T-cell (primary cell): ENCODE measurements at regions not wholly inside any gene's neighbourhood (a gene's known extent, or its start where the extent isn't known, plus 50 kb on each side); places are given as distances from the start of the nearest gene placed in this dataset.

ENCODE experiments used
- ATAC-seq, 4 experiments: fragments of 200-7000 bp in 3 of 4; fragments of 150-1000 bp in 1 of 4; cut with Tn5 transposase; replicated peaks in 1 of 4; 1 replicate in 3 of 4; 2 replicates in 1 of 4; pipeline ENCODE4 v1.10.0; 2021; ENCODE audit warnings: moderate library complexity in 3 of 4, mild to moderate bottlenecking in 2 of 4, moderate number of reproducible peaks in 1 of 4
- CTCF ChIA-PET, 2 donors: fragments of 300-600 bp; sonication (Branson Sonifier 250); formaldehyde crosslinking; loops; one replicate each; lab custom pipeline; 2022; ENCODE audit warnings: antibody characterized with exemption in 2 of 2; lab: Charles Lee
- POLR2A ChIA-PET, 2 donors: fragments of 300-600 bp; sonication (Branson Sonifier 250); formaldehyde crosslinking; loops; one replicate each; lab custom pipeline; 2022; ENCODE audit warnings: antibody characterized with exemption in 2 of 2; lab: Charles Lee
- DNase-seq, 35 experiments: peaks; one replicate each; pipeline versions ENCODE4 v3.0.0 to v3.0.0-alpha.2; 2013 to 2023
- H3K27ac ChIP-seq: one replicate; pipeline ENCODE4 v1.5.1; 2013; ENCODE audit warnings: low read length
- H3K27me3 ChIP-seq, 2 experiments: replicated peaks in 1 of 2; 1 replicate in 1 of 2; 2 replicates in 1 of 2; pipeline versions ENCODE4 v1.6.1 to v1.7.0; 2013; ENCODE audit warnings: low read length in 1 of 2, mixed read lengths in 1 of 2; ENCODE audit not compliant: control insufficient read depth in 2 of 2, insufficient read depth in 2 of 2; ENCODE audit errors: extremely low read depth in 1 of 2
- H3K36me3 ChIP-seq, 2 donors: 1 replicate in 1 of 2; 2 replicates in 1 of 2; pipeline versions ENCODE4 v1.6.1 to v1.7.0; 2013; ENCODE audit warnings: low read length in 1 of 2; ENCODE audit not compliant: control insufficient read depth in 2 of 2, insufficient read depth in 1 of 2; ENCODE audit errors: extremely low read depth in 1 of 2
- H3K4me1 ChIP-seq, 2 experiments: 1 replicate in 1 of 2; 2 replicates in 1 of 2; pipeline versions ENCODE4 v1.6.1 to v1.7.0; 2013; ENCODE audit warnings: low read length in 2 of 2, mixed read lengths in 1 of 2; ENCODE audit not compliant: insufficient read depth in 2 of 2, control insufficient read depth in 1 of 2; ENCODE audit errors: extremely low read depth in 1 of 2
- H3K4me3 ChIP-seq, 2 donors: 1 replicate in 1 of 2; 2 replicates in 1 of 2; pipeline versions ENCODE4 v1.5.1 to v1.7.0; 2013; ENCODE audit warnings: mild to moderate bottlenecking in 2 of 2, low read length in 1 of 2, moderate library complexity in 1 of 2; ENCODE audit not compliant: control insufficient read depth in 1 of 2; ENCODE audit errors: extremely low read depth in 1 of 2
- H3K9me3 ChIP-seq: 2 replicates; pipeline ENCODE4 v1.7.0; 2013
- H3K27ac Mint-ChIP-seq, 2 donors: one replicate each; pipeline ENCODE4 v1.8.0; 2020 to 2021; ENCODE audit warnings: mild to moderate bottlenecking in 2 of 2, mixed read lengths in 2 of 2
- H3K27me3 Mint-ChIP-seq, 2 donors: one replicate each; pipeline ENCODE4 v1.8.0; 2021 to 2022; ENCODE audit warnings: mixed read lengths in 2 of 2
- H3K36me3 Mint-ChIP-seq: one replicate; pipeline ENCODE4 v1.8.0; 2021; ENCODE audit warnings: mixed read lengths
- H3K4me1 Mint-ChIP-seq, 3 donors: one replicate each; pipeline ENCODE4 v1.8.0; 2020 to 2022; ENCODE audit warnings: mixed read lengths in 3 of 3, mild to moderate bottlenecking in 1 of 3
- H3K4me3 Mint-ChIP-seq, 3 donors: one replicate each; pipeline ENCODE4 v1.8.0; 2020 to 2022; ENCODE audit warnings: mild to moderate bottlenecking in 3 of 3, mixed read lengths in 3 of 3, moderate library complexity in 3 of 3
- H3K9me3 Mint-ChIP-seq, 3 donors: one replicate each; pipeline ENCODE4 v1.8.0; 2020 to 2022; ENCODE audit warnings: mixed read lengths in 3 of 3
- WGBS: methylation state at CpG from one replicate; pipeline ENCODE4 v1.1.5; 2013; ENCODE audit warnings: missing lambda C conversion rate; ENCODE audit not compliant: insufficient coverage; 5-methylcytosine and 5-hydroxymethylcytosine counted together

DNA sequence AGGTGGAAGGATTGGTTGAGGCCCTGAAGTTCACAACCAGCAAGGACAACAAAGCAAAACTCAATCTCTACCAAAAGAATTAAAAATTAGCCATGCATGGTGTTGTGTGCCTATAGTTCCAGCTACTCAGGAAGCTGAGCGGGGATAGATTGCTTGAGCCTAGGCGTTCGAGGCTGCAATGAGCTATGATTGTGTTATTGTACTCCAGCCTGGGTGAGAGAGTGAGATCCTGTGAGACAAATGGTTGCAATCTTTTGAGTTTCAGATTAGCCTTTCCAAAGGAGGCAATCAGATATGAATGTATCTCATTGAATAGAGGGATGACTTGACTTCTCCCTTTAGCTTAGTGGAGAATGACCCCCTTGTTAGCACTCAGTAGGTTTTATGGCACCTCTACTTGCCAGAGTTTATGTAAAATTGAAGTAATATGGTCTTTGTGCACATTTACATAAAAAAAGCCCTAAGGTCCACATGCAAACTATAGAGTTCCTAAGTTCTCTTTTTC, 105.6 kb upstream of the OLFM3 start:
- H3K4me1 ChIP-seq: no peaks in the 10 kb centered on the region
- no peaks in the 10 kb centered on the region for H3K36me3 ChIP-seq
- Mint-ChIP-seq H3K36me3 (no peaks in the 10 kb centered on the region), H3K9me3 (peaks cover 0 to 14% (median 0%) of the 10 kb centered on the region in 3 donors), H3K27me3 (no peaks in the 10 kb centered on the region), H3K27ac (no peak overlapping the region), H3K4me3 (no peak overlapping the region), H3K4me1 (no peaks in the 10 kb centered on the region)
- no peaks in the 10 kb centered on the region for H3K27me3 ChIP-seq
- no peak overlapping the region for H3K27ac ChIP-seq
- 80% methylated on average over 3 of the region's 3 CpGs for WGBS
- ChIA-PET POLR2A (no interaction called here), CTCF (no interaction called here)
- ATAC-seq: no peak
- no peaks in the 10 kb centered on the region for H3K9me3 ChIP-seq
- no peak for DNase-seq
- no peak overlapping the region for H3K4me3 ChIP-seq

DNA sequence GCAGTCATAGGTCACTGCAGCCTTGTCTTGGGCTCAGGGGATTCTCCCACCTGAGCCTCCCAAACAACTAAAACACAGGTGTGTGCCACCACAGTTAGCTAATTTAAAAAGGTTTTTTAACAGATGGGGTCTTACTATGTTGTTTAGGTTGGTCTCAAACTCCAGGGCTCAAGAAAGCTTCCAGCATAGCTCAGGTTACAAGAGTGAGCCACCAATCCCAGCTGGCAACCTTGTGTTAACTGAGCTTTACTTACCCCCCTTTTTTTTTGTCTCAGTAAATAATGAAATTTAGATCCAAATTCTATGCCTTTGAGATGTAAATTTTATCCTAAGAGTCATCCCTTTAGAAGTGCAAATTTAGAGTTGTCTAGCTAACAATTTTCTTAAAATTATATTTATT, 103.9 kb upstream of the OLFM3 start:
- no peak overlapping the region for H3K4me3 Mint-ChIP-seq
- CTCF ChIA-PET: no interaction called here

DNA sequence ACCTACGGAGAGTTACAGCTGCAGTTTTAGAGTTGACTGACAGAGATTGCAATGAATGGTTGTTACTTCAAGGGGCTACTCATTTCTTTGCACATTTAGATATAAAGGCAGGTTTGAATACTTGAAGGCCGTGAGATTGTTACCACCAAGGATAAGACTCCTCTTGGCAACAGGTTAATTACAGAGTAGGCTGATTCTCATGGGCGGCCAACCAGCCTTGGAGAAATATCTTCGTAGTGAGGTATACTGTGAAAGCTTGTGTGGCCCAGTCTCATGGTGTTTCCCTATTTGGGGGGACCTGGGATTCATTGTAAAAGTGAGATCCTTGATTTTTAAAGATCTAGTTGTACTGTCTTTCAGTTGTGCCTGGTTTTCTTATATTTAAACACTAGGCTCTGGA, 103.2 kb upstream of the OLFM3 start:
- Mint-ChIP-seq H3K4me1 (no peaks in the 10 kb centered on the region), H3K27me3 (no peaks in the 10 kb centered on the region), H3K36me3 (no peaks in the 10 kb centered on the region), H3K9me3 (peaks cover 0 to 11% (median 0%) of the 10 kb centered on the region in 3 donors), H3K27ac (no peak overlapping the region), H3K4me3 (no peak overlapping the region)
- DNase-seq (no peak), ATAC-seq (no peak)
- 92% methylated on average over 4 of the region's 4 CpGs for WGBS
- Histone ChIP-seq H3K4me3 (no peak overlapping the region), H3K36me3 (no peaks in the 10 kb centered on the region), H3K4me1 (no peaks in the 10 kb centered on the region), H3K27ac (no peak overlapping the region), H3K27me3 (no peaks in the 10 kb centered on the region), H3K9me3 (no peaks in the 10 kb centered on the region)
- ChIA-PET CTCF (no interaction called here), POLR2A (no interaction called here)

More for the DNA sequence above, 103.9 kb upstream of the OLFM3 start:
- POLR2A ChIA-PET: no interaction called here
- Histone ChIP-seq H3K9me3 (no peaks in the 10 kb centered on the region), H3K27me3 (no peaks in the 10 kb centered on the region), H3K36me3 (no peaks in the 10 kb centered on the region), H3K4me1 (no peaks in the 10 kb centered on the region), H3K4me3 (no peak overlapping the region), H3K27ac (no peak overlapping the region)
- Mint-ChIP-seq H3K4me1 (no peaks in the 10 kb centered on the region), H3K9me3 (peaks cover 0 to 11% (median 0%) of the 10 kb centered on the region in 3 donors), H3K27ac (no peak overlapping the region), H3K36me3 (no peaks in the 10 kb centered on the region), H3K27me3 (no peaks in the 10 kb centered on the region)
- no peak for DNase-seq
- ATAC-seq: no peak

DNA sequence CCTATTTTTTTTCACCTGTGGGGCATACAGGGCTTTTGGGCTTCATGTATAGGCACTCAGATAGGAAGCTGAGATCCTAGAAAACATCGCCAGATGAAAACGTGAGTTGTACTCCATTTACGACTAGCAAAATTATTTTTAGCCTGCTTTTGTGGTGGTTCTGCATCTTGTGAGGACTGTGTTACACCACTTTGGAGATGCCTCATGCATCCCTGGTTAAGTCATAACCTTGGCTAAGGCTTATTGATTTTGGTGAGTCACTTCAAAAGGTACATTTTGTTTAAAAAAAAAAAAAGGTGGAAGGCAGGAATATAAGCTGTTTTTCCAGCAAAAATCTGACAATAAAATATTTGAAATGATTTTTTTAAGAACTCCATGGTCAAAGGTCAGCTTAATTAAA, 101.8 kb upstream of the OLFM3 start:
- H3K4me3 ChIP-seq: no peak overlapping the region
- ChIA-PET POLR2A (no interaction called here), CTCF (no interaction called here)
- no peaks in the 10 kb centered on the region for H3K4me1 ChIP-seq
- WGBS: 83% methylated on average over 3 of the region's 3 CpGs
- DNase-seq (no peak), ATAC-seq (no peak)
- no peak overlapping the region for H3K27ac ChIP-seq
- Mint-ChIP-seq H3K36me3 (no peaks in the 10 kb centered on the region), H3K4me3 (no peak overlapping the region), H3K27ac (no peak overlapping the region), H3K4me1 (no peaks in the 10 kb centered on the region), H3K9me3 (peaks cover 0 to 11% (median 0%) of the 10 kb centered on the region in 3 donors), H3K27me3 (no peaks in the 10 kb centered on the region)
- no peaks in the 10 kb centered on the region for H3K9me3 ChIP-seq
- H3K27me3 ChIP-seq: no peaks in the 10 kb centered on the region
- no peaks in the 10 kb centered on the region for H3K36me3 ChIP-seq

DNA sequence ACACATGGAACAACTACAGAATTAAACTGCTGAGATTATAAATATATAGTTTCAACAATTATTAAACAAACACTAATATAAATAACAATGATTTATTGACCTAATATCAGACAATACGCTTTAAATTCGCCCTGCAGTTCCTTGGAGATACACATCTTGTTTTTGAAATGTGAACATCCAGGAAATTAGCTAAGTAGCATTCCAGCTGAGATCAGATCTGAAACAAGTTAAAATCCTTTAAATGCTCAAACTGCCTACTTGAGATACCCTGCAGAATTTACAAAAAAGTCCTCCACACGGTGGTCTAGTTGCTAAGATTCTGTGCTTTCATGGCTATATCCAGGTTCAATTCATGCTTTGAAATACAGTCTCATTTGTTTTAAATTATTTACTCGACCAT, 101.4 kb upstream of the OLFM3 start:
- peaks cover 0 to 10% (median 0%) of the 10 kb centered on the region in 3 donors for H3K9me3 Mint-ChIP-seq
- no peaks in the 10 kb centered on the region for H3K36me3 Mint-ChIP-seq
- no peak overlapping the region for H3K4me3 Mint-ChIP-seq
- Histone ChIP-seq H3K27me3 (no peaks in the 10 kb centered on the region), H3K4me1 (no peaks in the 10 kb centered on the region), H3K9me3 (no peaks in the 10 kb centered on the region), H3K36me3 (no peaks in the 10 kb centered on the region), H3K4me3 (no peak overlapping the region), H3K27ac (no peak overlapping the region)
- CTCF ChIA-PET: no interaction called here
- POLR2A ChIA-PET: no interaction called here
- WGBS: 38% methylated on average over 2 of the region's 4 CpGs
- no peaks in the 10 kb centered on the region for H3K4me1 Mint-ChIP-seq
- H3K27me3 Mint-ChIP-seq: no peaks in the 10 kb centered on the region
- H3K27ac Mint-ChIP-seq: no peak overlapping the region
- ATAC-seq (no peak), DNase-seq (no peak)

DNA sequence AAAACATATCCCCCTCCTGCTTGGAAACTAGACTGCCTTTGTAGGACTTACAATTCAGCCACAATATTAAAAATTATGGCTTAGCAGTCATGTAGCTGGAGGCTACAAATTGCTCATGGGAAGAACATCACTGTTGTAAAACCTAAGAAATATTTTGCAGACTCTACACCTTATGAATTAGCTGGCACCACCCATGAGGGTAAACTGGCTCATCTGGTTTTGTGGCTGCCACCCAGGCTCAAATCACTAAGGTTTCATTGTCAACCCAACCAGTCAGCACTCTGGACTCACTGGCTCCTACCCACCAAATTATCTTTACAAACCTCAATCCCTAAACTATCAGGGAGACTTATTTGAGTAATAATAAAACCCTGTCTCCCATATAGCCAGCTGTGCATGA, 100.7 kb upstream of the OLFM3 start:
- no peak for DNase-seq
- ATAC-seq: no peak
- H3K4me1 Mint-ChIP-seq: no peaks in the 10 kb centered on the region

DNA sequence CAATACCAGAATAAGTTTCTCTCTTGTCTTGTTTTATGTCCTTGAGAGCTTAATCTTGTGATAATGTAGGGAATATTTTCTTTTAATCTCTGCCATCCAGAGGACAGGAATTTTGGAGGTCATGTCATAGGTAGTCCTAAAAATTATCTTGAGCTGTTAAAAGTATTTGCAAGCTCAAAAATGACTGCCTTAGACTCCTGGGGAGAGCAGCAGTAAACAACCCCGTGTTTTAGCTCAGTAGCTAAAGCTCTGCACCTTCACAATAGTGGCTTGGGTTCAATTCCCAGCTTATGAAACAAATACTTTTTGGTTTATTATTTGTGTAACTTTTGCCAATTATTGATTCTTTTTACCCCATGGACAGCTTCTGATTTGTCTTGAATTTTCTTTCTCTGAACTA, 99.4 kb upstream of the OLFM3 start:
- no peaks in the 10 kb centered on the region for H3K27me3 Mint-ChIP-seq
- POLR2A ChIA-PET: interaction anchor here in 1 of 2 donors (0.7 kb wide), 1 partner anchor 39 kb away, joined by 3 read pairs; no protein-coding TSS in a partner anchor
- CTCF ChIA-PET: no interaction called here
- peaks cover 0 to 4% (median 3%) of the 10 kb centered on the region in 3 donors for H3K9me3 Mint-ChIP-seq
- Histone ChIP-seq H3K27ac (no peak overlapping the region), H3K9me3 (no peaks in the 10 kb centered on the region), H3K36me3 (no peaks in the 10 kb centered on the region), H3K4me3 (no peak overlapping the region), H3K4me1 (no peaks in the 10 kb centered on the region), H3K27me3 (no peaks in the 10 kb centered on the region)
- H3K27ac Mint-ChIP-seq: no peak overlapping the region
- H3K4me1 Mint-ChIP-seq: no peaks in the 10 kb centered on the region
- no peak overlapping the region for H3K4me3 Mint-ChIP-seq
- no peaks in the 10 kb centered on the region for H3K36me3 Mint-ChIP-seq
- ATAC-seq (no peak), DNase-seq (no peak)
- WGBS: no CpG with 5 or more reads among the region's 1 CpG

More for the DNA sequence above, 100.7 kb upstream of the OLFM3 start:
- Histone ChIP-seq H3K9me3 (no peaks in the 10 kb centered on the region), H3K4me3 (no peak overlapping the region), H3K27me3 (no peaks in the 10 kb centered on the region), H3K36me3 (no peaks in the 10 kb centered on the region), H3K27ac (no peak overlapping the region), H3K4me1 (no peaks in the 10 kb centered on the region)
- H3K27ac Mint-ChIP-seq: no peak overlapping the region
- ChIA-PET POLR2A (no interaction called here), CTCF (no interaction called here)
- no peak overlapping the region for H3K4me3 Mint-ChIP-seq
- no peaks in the 10 kb centered on the region for H3K36me3 Mint-ChIP-seq
- no peaks in the 10 kb centered on the region for H3K27me3 Mint-ChIP-seq
- H3K9me3 Mint-ChIP-seq: peaks cover 0 to 4% (median 3%) of the 10 kb centered on the region in 3 donors
